H1 (cell line): ENCODE measurements at regions not wholly inside any gene's neighbourhood (a gene's known extent, or its start where the extent isn't known, plus 50 kb on each side); places are given as distances from the start of the nearest gene placed in this dataset.

ENCODE experiments used
- CHD7 ChIP-seq: fragments of 300-600 bp; sonication (generic); IDR thresholded peaks from 2 replicates; pipeline ENCODE4 v1.7.1; 2012; ENCODE audit warnings: low read length, moderate library complexity, mild to moderate bottlenecking, inconsistent platforms; ENCODE audit not compliant: insufficient replicate concordance
- CTBP2 ChIP-seq: IDR thresholded peaks from 2 replicates; pipeline ENCODE4 v1.7.0; 2011; ENCODE audit warnings: borderline replicate concordance, mild to moderate bottlenecking, moderate library complexity, mixed read lengths, low read length; ENCODE audit not compliant: insufficient read depth, insufficient read length
- KDM4A ChIP-seq: IDR thresholded peaks from one replicate; pipeline ENCODE4 v1.7.1; 2012; ENCODE audit warnings: low read depth, mild to moderate bottlenecking, moderate library complexity, low read length, inconsistent platforms; ENCODE audit not compliant: severe bottlenecking
- RAD21 ChIP-seq, 2 experiments: IDR thresholded peaks in 1 of 2; conservative IDR thresholded peaks in 1 of 2; 2 replicates each; pipeline ENCODE4 v1.6.1; 2011; ENCODE audit warnings: low read depth in 2 of 2, low read length in 2 of 2, improper control_type of control experiment in 1 of 2, inconsistent platforms in 1 of 2, mild to moderate bottlenecking in 1 of 2, moderate library complexity in 1 of 2
- RNF2 ChIP-seq: fragments of 200-900, 300-1000 bp; sonication (generic); IDR thresholded peaks from 2 replicates; pipeline ENCODE4 v1.7.1; 2016; ENCODE audit warnings: borderline replicate concordance, low read depth, mild to moderate bottlenecking, antibody characterized with exemption, low read length; ENCODE audit not compliant: poor library complexity, severe bottlenecking; ENCODE audit errors: missing control alignments
- SP4 ChIP-seq: IDR thresholded peaks from 2 replicates; pipeline ENCODE4 v1.6.1; 2012; ENCODE audit warnings: low read length, inconsistent platforms
- TF ChIP-seq, protein P1 (sequence below): IDR thresholded peaks from 2 replicates; pipeline ENCODE4 v1.6.1; 2012; ENCODE audit warnings: inconsistent platforms

GRCh38 chr14:85858634-85859033 is 328.7 kb downstream of the FLRT2 start (continued):
- no peak for TF ChIP-seq CHD7
- no peak for TF ChIP-seq RAD21 (IDR thresholded peaks at IDR 0.05 in 1 of 2, conservative IDR thresholded peaks at IDR 0.05 in 1 of 2; ENCODE audit: low read depth in 2 of 2, low read length in 2 of 2)
- no peak for TF ChIP-seq CTBP2
- TF ChIP-seq RNF2: no peak
- no peak for TF ChIP-seq KDM4A
- no peak for TF ChIP-seq SP4
- TF ChIP-seq, protein P1, sequence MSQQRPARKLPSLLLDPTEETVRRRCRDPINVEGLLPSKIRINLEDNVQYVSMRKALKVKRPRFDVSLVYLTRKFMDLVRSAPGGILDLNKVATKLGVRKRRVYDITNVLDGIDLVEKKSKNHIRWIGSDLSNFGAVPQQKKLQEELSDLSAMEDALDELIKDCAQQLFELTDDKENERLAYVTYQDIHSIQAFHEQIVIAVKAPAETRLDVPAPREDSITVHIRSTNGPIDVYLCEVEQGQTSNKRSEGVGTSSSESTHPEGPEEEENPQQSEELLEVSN: no peak
- TF ChIP-seq, all 59 proteins: peak for 0
